SH-SY5Y (cell line): ENCODE measurements at regions not wholly inside any gene's neighbourhood (a gene's known extent, or its start where the extent isn't known, plus 50 kb on each side); places are given as distances from the start of the nearest gene placed in this dataset.

Source experiments
- GATA2 ChIP-seq: IDR thresholded peaks from 2 replicates; pipeline ENCODE4 v1.6.1; 2011; ENCODE audit warnings: mild to moderate bottlenecking, low read depth, low read length
- GATA3 ChIP-seq: IDR thresholded peaks from 2 replicates; pipeline ENCODE4 v1.6.1; 2011; ENCODE audit warnings: low read depth, mild to moderate bottlenecking, low read length, moderate library complexity

DNA sequence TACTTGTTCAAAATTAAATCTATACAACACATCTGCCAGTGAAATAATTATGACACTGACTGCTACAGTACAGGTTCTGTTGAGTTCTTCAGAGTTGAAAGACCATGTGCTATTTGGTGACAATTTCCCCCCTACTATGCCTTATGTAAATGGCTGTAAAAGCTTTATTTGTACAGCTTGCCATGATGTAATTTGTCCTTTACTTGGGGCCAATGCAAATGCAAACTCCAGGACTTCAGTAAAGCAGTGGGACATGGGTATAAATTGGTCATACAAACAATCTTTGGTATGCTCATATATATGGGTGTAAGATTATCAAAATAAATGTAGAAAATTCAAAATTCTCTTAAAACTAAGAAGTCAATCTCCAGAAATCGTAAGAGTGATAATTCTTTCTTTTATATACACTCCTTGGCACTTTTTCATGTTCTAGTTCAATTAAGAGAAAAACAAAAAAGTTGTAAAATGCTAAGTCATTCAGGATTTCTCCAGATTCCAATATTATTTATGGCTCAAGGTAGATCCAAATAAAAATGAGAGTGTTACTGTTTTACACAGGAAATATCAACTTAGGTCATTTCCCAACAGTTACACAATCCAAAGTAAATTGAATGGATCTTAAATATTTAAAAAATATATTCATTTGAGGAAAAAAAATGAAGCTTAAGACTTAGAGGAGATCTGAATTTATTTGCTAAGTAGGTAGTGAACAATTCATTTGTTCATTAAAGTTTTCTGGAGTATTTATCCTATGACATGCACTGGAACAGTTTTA, 1310.5 kb upstream of the CITED2 start:
- TF ChIP-seq GATA3 (no peak), GATA2 (no peak)

- TF ChIP-seq GATA2 = no peak
These were observed 1303.5 kb upstream of the CITED2 start for GRCh38 chr6:140677781-140678528.

- TF ChIP-seq GATA3 = no peak
- TF ChIP-seq GATA2 = no peak
These were observed 1297.5 kb upstream of the CITED2 start for GRCh38 chr6:140671926-140672325.

DNA sequence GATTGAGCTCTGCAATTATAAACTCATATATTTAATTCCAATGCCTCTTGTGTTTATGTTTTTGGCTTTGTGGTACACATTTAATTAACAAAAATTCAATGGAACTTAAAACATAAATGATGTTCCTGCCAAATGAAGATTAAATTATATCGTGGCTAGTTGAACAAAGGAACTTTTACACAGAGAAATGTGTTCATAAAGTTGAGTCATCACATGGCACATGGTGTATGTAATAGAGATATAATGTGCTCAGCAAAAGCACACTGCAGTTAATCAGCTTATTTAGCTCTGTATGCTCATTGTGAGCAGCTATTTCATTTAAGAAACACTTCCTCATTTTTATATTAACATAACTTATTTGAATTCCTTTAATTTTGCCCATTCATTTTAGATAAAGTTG, 1295.6 kb upstream of the CITED2 start:
- no peak for TF ChIP-seq GATA2
- TF ChIP-seq GATA3 = no peak

- no peak for TF ChIP-seq GATA2
- TF ChIP-seq GATA3 = no peak
These were observed 1294.9 kb upstream of the CITED2 start for GRCh38 chr6:140669321-140669720.

DNA sequence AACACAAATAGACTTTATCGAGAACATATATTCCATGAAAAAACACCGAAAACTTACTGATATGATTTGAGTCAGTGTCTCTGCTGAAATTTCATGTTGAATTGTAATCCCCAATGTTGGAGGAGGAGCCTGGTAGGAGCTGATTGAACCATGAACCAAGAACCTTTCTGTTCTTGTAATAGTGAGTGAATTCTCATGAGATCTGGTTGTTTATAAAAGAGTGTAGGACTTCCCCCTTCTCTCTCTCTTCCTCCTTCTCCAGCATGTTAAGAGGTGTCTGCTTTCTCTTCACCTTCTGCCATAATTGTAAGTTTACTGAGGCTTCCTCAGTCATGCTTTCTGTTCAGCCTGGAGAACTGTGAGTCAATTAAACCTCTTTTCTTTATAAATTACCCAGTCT, 1289.3 kb upstream of the CITED2 start:
- no peak for TF ChIP-seq GATA2
- no peak for TF ChIP-seq GATA3

DNA sequence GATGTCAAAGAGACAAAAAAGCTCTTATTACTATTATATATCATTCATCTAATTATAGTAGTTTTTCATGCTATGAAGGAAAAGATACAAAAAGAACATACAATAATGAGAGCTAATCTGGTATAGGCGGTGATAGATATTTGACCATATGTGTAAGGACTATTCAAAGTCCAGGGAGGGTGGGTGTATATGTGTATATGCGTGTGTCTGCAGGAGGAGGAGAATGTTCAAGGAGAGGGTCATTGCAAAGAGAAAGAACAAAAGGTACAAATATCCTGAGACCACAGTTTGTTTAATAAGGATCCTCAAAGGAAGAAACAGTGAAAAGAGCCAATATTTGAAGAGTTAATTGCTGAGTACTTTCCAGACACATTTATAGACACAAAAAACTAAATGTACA, 1288.6 kb upstream of the CITED2 start:
- TF ChIP-seq GATA3 = no peak
- no peak for TF ChIP-seq GATA2

GRCh38 chr6:140661691-140662090, 1287.2 kb upstream of the CITED2 start:
- TF ChIP-seq GATA2 (no peak), GATA3 (no peak)

DNA sequence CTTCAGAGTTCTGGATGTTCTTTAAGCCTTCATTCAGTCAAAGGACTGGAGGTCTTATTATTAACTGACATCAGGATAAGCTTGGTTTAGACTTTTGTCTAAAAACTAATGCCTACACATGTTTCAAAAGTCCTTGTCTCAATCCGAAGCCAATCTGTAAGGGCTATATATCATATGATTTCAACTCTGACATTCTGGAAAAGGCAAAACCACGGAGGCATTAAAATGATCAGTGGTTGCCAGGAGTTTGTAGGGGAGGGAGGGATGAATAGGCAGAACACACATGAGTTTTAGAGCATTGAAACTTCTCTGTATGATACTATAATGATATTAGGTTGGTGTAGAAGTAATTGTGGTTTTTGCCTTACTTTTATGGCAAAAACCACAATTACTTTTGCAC, 1285.8 kb upstream of the CITED2 start:
- no peak for TF ChIP-seq GATA3
- no peak for TF ChIP-seq GATA2

- TF ChIP-seq GATA2 = no peak
- no peak for TF ChIP-seq GATA3
These were observed 1279.5 kb upstream of the CITED2 start for GRCh38 chr6:140653972-140654371.

GRCh38 chr6:140653506-140653905, 1279.1 kb upstream of the CITED2 start:
- TF ChIP-seq GATA2 (no peak), GATA3 (no peak)

DNA sequence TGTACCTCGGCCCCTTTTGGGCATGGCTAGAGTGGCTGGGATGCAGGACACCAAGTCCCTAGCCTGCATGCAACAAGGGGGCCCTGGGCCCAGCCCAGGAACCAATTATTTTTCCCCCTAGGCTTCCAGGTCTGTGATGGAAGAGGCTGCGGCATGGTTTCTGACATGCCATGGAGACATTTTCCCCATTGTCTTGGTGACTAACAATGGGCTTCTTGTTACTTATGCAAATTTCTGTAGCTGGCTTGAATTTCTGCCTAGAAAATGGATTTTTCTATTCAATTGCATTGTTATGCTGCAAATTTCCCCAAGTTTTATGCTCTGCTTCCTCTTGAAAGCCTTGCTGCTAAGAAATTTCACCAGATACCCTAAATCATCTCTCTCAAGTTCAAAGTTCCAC, 1269.6 kb upstream of the CITED2 start:
- TF ChIP-seq GATA3 (no peak), GATA2 (no peak)

GRCh38 chr6:140641412-140641811, 1267.0 kb upstream of the CITED2 start:
- TF ChIP-seq GATA3 (no peak), GATA2 (no peak)

GRCh38 chr6:140636908-140637402, 1262.5 kb upstream of the CITED2 start:
- no peak for TF ChIP-seq GATA3
- no peak for TF ChIP-seq GATA2

DNA sequence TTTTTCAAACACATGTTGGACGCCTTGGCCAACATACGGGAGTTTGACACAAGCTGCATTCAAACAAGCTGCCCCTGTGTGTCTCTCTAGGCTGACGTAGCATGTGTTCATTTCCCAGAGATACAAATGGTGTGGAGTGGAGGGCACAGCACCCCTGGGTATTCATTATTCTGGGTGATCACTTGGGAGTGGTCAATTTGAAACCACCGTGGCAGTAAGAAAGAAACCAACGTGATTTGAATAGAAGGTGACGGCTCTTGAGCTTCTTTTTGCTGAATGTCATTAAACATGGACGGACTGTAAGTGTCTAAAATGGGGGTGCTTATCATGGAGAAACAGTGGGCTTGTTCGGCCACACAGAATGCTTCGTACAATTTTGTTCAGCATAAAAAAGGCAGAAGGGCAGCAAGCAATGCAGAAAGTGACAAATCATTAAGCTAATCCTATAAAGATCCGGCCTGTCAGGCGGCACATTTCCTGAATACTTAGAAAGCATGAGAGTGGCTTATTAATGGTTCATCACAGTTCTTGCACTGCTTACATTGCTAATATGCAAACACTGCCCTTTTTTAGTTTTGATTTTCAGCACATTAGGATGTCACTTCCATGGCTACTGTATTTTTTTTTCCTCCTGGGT, 1261.9 kb upstream of the CITED2 start:
- no peak for TF ChIP-seq GATA2

DNA sequence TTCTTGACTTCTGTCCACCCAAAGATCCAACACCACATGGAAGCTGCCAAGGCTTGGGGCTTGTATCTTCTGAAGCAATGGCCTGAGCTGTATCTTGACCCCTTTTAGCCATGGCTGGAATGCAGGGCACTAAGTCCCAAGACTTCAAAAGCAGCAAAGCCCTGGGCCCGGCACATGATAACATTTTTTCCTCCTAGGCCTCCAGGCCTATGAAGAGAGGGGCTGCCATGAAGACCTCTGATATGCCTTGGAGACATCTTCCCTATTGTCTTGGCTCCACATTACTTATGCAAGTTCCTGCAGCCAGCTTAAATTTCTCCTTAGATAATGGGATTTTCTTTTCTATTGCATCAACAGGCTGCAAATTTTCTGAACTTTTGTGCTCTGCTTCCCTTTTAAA, 1252.6 kb upstream of the CITED2 start:
- TF ChIP-seq GATA3 (no peak), GATA2 (no peak)
